Activated T-cell treated with anti-CD3 and anti-CD28 coated beads for 48 hours (primary cell): ENCODE measurements at regions not wholly inside any gene's neighbourhood (a gene's known extent, or its start where the extent isn't known, plus 50 kb on each side); places are given as distances from the start of the nearest gene placed in this dataset.
"Not testable (repeated sequence)": the region's sequence is repeated elsewhere in the genome, so short reads cannot be mapped to it uniquely, and the experiment has no call there.

Experiments used
- DNase-seq: peaks from one replicate; pipeline ENCODE4 v3.0.0-alpha.2; 2020; ENCODE audit warnings: low read depth

- no peak for DNase-seq
Measured at GRCh38 chrX:45485719-45486118, 285.0 kb upstream of the DIPK2B start.

- DNase-seq: no peak
Measured at GRCh38 chrX:45479835-45480422, 279.3 kb upstream of the DIPK2B start.

- DNase-seq: no peak
Measured at GRCh38 chrX:45479196-45479834, 278.6 kb upstream of the DIPK2B start.

GRCh38 chrX:45472968-45473367, 272.3 kb upstream of the DIPK2B start:
- DNase-seq: no peak

GRCh38 chrX:45467537-45467936, 266.9 kb upstream of the DIPK2B start:
- DNase-seq: not testable (repeated sequence)

- DNase-seq: not testable (repeated sequence)
Measured at GRCh38 chrX:45455732-45456131, 255.1 kb upstream of the DIPK2B start.

- DNase-seq: no peak
Measured at GRCh38 chrX:45454290-45454689, 253.6 kb upstream of the DIPK2B start.

- DNase-seq: no peak
Measured at GRCh38 chrX:45449982-45450381, 249.3 kb upstream of the DIPK2B start.

GRCh38 chrX:45447995-45448394, 247.3 kb upstream of the DIPK2B start:
- DNase-seq: no peak

GRCh38 chrX:45447331-45447730, 246.7 kb upstream of the DIPK2B start:
- no peak for DNase-seq

GRCh38 chrX:45445745-45446412, 245.2 kb upstream of the DIPK2B start:
- DNase-seq: no peak

- DNase-seq: no peak
Measured at GRCh38 chrX:45437186-45437585, 236.5 kb upstream of the DIPK2B start.

- no peak for DNase-seq
Measured at GRCh38 chrX:45435481-45435880, 234.8 kb upstream of the DIPK2B start.

- no peak for DNase-seq
Measured at GRCh38 chrX:45434231-45434630, 233.6 kb upstream of the DIPK2B start.

GRCh38 chrX:45428831-45429230, 228.2 kb upstream of the DIPK2B start:
- no peak for DNase-seq

GRCh38 chrX:45424326-45424725, 223.7 kb upstream of the DIPK2B start:
- DNase-seq: no peak

- DNase-seq: no peak
Measured at GRCh38 chrX:45422216-45422925, 221.7 kb upstream of the DIPK2B start.

GRCh38 chrX:45421806-45422205, 221.1 kb upstream of the DIPK2B start:
- DNase-seq: no peak

- no peak for DNase-seq
Measured at GRCh38 chrX:45404206-45404605, 203.5 kb upstream of the DIPK2B start.

- no peak for DNase-seq
Measured at GRCh38 chrX:45401923-45402322, 201.2 kb upstream of the DIPK2B start.

- not testable (repeated sequence) for DNase-seq
Measured at GRCh38 chrX:45400951-45401725, 200.5 kb upstream of the DIPK2B start.
